K562 (cell line): ENCODE measurements at regions not wholly inside any gene's neighbourhood (a gene's known extent, or its start where the extent isn't known, plus 50 kb on each side); places are given as distances from the start of the nearest gene placed in this dataset.

Source experiments
- ATAC-seq: fragments of 200-7000 bp; cut with Tn5 transposase; 3 replicates; pipeline ENCODE4 v1.9.1; 2020; ENCODE audit warnings: moderate library complexity
- BruUV-seq: library from RNA; stranded (reverse); fragments of 400-500 nt; replicated peaks from 2 replicates; lab custom pipeline; 2021; lab: Mats Ljungman, UMichigan
- CTCF ChIA-PET: fragments of 300-600 bp; formaldehyde crosslinking; extraction: SDS; loops from one replicate; lab custom pipeline; 2021; ENCODE audit warnings: low intra/inter-chr PET ratio; lab: Yijun Ruan, JAX
- POLR2A ChIA-PET: fragments of 300-600, 350-650 bp; sonication (Branson Sonifier 250); formaldehyde crosslinking; extraction: SDS; loops from one replicate; lab custom pipeline; 2021; ENCODE audit warnings: antibody characterized with exemption, inconsistent platforms; lab: Yijun Ruan, JAX
- DNase-seq, 4 experiments: peaks; one replicate each; pipeline versions ENCODE4 v3.0.0 to v3.0.0-alpha.2; 2011 to 2018; ENCODE audit warnings: low spot score in 3 of 4, mixed read lengths in 3 of 4; ENCODE audit errors: extremely low read depth in 1 of 4
- FAIRE-seq: peaks from 2 replicates; lab custom pipeline; 2011; peaks lifted over from hg19 to GRCh38; lab: Jason Lieb, UNC
- H2AFZ ChIP-seq: 2 replicates; pipeline ENCODE4 v1.6.0; 2011; ENCODE audit warnings: low read depth, low read length, control low read depth, inconsistent platforms
- H3K27ac ChIP-seq: fragments of 200-600 bp; 3 replicates; pipeline ENCODE4 v1.8.0; 2011; ENCODE audit warnings: low read depth, mild to moderate bottlenecking, control low read depth, inconsistent platforms, low read length, moderate library complexity, mixed read lengths; ENCODE audit errors: extremely low read depth
- H3K27me3 ChIP-seq, 2 experiments: fragments of 300-600 bp in 1 of 2; 2 replicates in 1 of 2; 3 replicates in 1 of 2; pipeline versions ENCODE4 v1.6.0 to v1.8.0; 2011; ENCODE audit warnings: inconsistent platforms in 2 of 2, low read length in 2 of 2, mild to moderate bottlenecking in 1 of 2, mixed read lengths in 1 of 2, moderate library complexity in 1 of 2; ENCODE audit not compliant: control insufficient read depth in 2 of 2, insufficient read depth in 2 of 2
- H3K36me3 ChIP-seq: fragments of 300-600 bp; 3 replicates; pipeline ENCODE4 v1.8.0; 2011; ENCODE audit warnings: mild to moderate bottlenecking, low read length, inconsistent platforms; ENCODE audit not compliant: control insufficient read depth, insufficient read depth
- H3K4me1 ChIP-seq, 2 experiments: fragments of 200-600 bp in 1 of 2; replicated peaks in 1 of 2; 2 replicates in 1 of 2; 3 replicates in 1 of 2; pipeline versions ENCODE4 v1.5.1 to v1.8.0; 2011; ENCODE audit warnings: inconsistent platforms in 2 of 2, low read length in 2 of 2, mild to moderate bottlenecking in 1 of 2, mixed read lengths in 1 of 2, moderate library complexity in 1 of 2; ENCODE audit not compliant: control insufficient read depth in 2 of 2, insufficient read depth in 2 of 2
- H3K4me2 ChIP-seq: 2 replicates; pipeline ENCODE4 v1.6.1; 2011; ENCODE audit warnings: low read length, control low read depth, inconsistent platforms, mixed read lengths; ENCODE audit not compliant: insufficient read depth
- H3K4me3 ChIP-seq: fragments of 200-600 bp; sonication (generic), shearing (Covaris generic); 2 replicates; pipeline ENCODE4 v1.5.1; 2016; ENCODE audit warnings: control low read depth, inconsistent platforms
- H3K79me2 ChIP-seq: fragments of 200-600 bp; 3 replicates; pipeline ENCODE4 v1.8.0; 2011; ENCODE audit warnings: low read length, inconsistent platforms; ENCODE audit not compliant: control insufficient read depth, insufficient read depth
- H3K9ac ChIP-seq, 2 experiments: 2 replicates each; pipeline versions ENCODE4 v1.6.0 to v1.6.1; 2011; ENCODE audit warnings: low read depth in 2 of 2, low read length in 2 of 2, control low read depth in 1 of 2, inconsistent platforms in 1 of 2, mild to moderate bottlenecking in 1 of 2, mixed read lengths in 1 of 2; ENCODE audit not compliant: insufficient read depth in 1 of 2
- H3K9me1 ChIP-seq: one replicate; pipeline ENCODE4 v1.6.0; 2011; ENCODE audit warnings: inconsistent platforms, mild to moderate bottlenecking, low read length, moderate library complexity; ENCODE audit not compliant: control insufficient read depth, insufficient read depth
- H3K9me3 ChIP-seq: replicated peaks from 2 replicates; pipeline ENCODE4 v1.5.1; 2011; ENCODE audit warnings: low read depth, low read length, inconsistent platforms; ENCODE audit not compliant: control insufficient read depth, insufficient read depth
- H4K20me1 ChIP-seq: replicated peaks from 2 replicates; pipeline ENCODE4 v1.6.1; 2011; ENCODE audit warnings: low read length, inconsistent platforms, mixed read lengths; ENCODE audit not compliant: control insufficient read depth, insufficient read depth
- CBFA2T3 ChIP-seq: fragments of 450-650 bp; IDR thresholded peaks from 2 replicates; pipeline ENCODE4 v1.6.1; 2017
- CGGBP1 ChIP-seq: fragments of 250-450 bp; sonication (Bioruptor Pico); IDR thresholded peaks from 2 replicates; pipeline ENCODE4 v1.9.0; 2021; ENCODE audit warnings: mild to moderate bottlenecking
- NR1H2 ChIP-seq: sonication (generic); formaldehyde crosslinking; IDR thresholded peaks from 2 replicates; pipeline ENCODE4 v1.4.0; 2020; ENCODE audit warnings: mild to moderate bottlenecking, missing genetic modification reagents
- TBP ChIP-seq: optimal IDR thresholded peaks from 2 replicates; pipeline ENCODE3; 2011; ENCODE audit warnings: low read depth, low read length, improper control_type of control experiment
- ZC3H8 ChIP-seq: fragments of 450-650 bp; IDR thresholded peaks from 2 replicates; pipeline ENCODE4 v1.6.1; 2017
- ZFP1 ChIP-seq: fragments of 450-650 bp; formaldehyde crosslinking; IDR thresholded peaks from 2 replicates; pipeline ENCODE4 v1.4.0; 2020; ENCODE audit warnings: mild to moderate bottlenecking, mixed read lengths
- WGBS: fragments of 100-300 bp; shearing (Covaris generic); methylation state at CpG from one replicate; pipeline ENCODE4 v1.1.6; 2016; ENCODE audit warnings: low coverage, mixed read lengths; ENCODE audit not compliant: insufficient coverage; ENCODE audit errors: missing lambda C conversion rate; 5-methylcytosine and 5-hydroxymethylcytosine counted together
- in situ Hi-C: fragments of 300-500 bp; cut with MboI; formaldehyde crosslinking; loops from 4 replicates; pipeline ENCODE4 v1.15.0; 2018; ENCODE audit warnings: inconsistent platforms, mixed read lengths
- intact Hi-C: fragments of 100-400 bp; cut with micrococcal nuclease; formaldehyde crosslinking; loops from 2 replicates; pipeline ENCODE4 v1.14.2; 2022

- H3K4me2 ChIP-seq, result no peak overlapping the region
- H3K9ac ChIP-seq, result no peak overlapping the region
- no peaks in the 10 kb centered on the region for H3K9me3 ChIP-seq
- no peak overlapping the region for H3K4me3 ChIP-seq
- peaks cover 7 to 28% of the 10 kb centered on the region in 2 experiments; a peak in 3 of 5 replicates for H3K27me3 ChIP-seq
- no peak overlapping the region for H2AFZ ChIP-seq
- no peak for ATAC-seq
- H3K27ac ChIP-seq, result no peak overlapping the region
- no peak for DNase-seq
- TF ChIP-seq ZC3H8 (no peak), CBFA2T3 (no peak), CGGBP1 (CRISPR knock-in tag) (no peak), ZFP1 (CRISPR knock-in tag) (no peak), TBP (no peak)
- ChIA-PET CTCF (no interaction called here), POLR2A (interaction anchor here (0.5 kb wide), 1 partner anchor 294 kb away, joined by 4 read pairs; no protein-coding TSS in a partner anchor)
- no peaks in the 10 kb centered on the region for H3K79me2 ChIP-seq
- in situ Hi-C loops, result no loop called here
- no peaks in the 10 kb centered on the region for H3K9me1 ChIP-seq
- H3K36me3 ChIP-seq, result no peaks in the 10 kb centered on the region
- H3K4me1 ChIP-seq, result no peaks in the 10 kb centered on the region
- under 1% methylated on average over 5 of the region's 5 CpGs for WGBS
- no peaks in the 10 kb centered on the region for H4K20me1 ChIP-seq
- no peak for FAIRE-seq
- intact Hi-C loops, result no loop called here
- BruUV-seq, result no TSS peak
These were observed 699.5 kb downstream of the TYW1 start for GRCh38 chr7:67696124-67696523.

GRCh38 chr7:67696878-67697277 is 700.2 kb downstream of the TYW1 start:
- intact Hi-C loops, result no loop called here
- H3K79me2 ChIP-seq, result no peaks in the 10 kb centered on the region
- H3K9ac ChIP-seq, result no peak overlapping the region
- ATAC-seq (no peak), DNase-seq (no peak), FAIRE-seq (no peak)
- ChIA-PET CTCF (no interaction called here), POLR2A (no interaction called here)
- no peak overlapping the region for H2AFZ ChIP-seq
- no peaks in the 10 kb centered on the region for H3K4me1 ChIP-seq
- no peaks in the 10 kb centered on the region for H3K9me3 ChIP-seq
- H3K27ac ChIP-seq, result no peak overlapping the region
- no peaks in the 10 kb centered on the region for H3K36me3 ChIP-seq
- 0% methylated on average over 7 of the region's 7 CpGs for WGBS
- no peaks in the 10 kb centered on the region for H4K20me1 ChIP-seq
- in situ Hi-C loops, result no loop called here
- no TSS peak for BruUV-seq
- H3K4me3 ChIP-seq, result no peak overlapping the region
- TF ChIP-seq NR1H2 (CRISPR knock-in tag), result no peak
- no peak overlapping the region for H3K4me2 ChIP-seq
- no peaks in the 10 kb centered on the region for H3K9me1 ChIP-seq
- peaks cover 7 to 28% of the 10 kb centered on the region in 2 experiments; a peak in 3 of 5 replicates for H3K27me3 ChIP-seq
